SK-N-SH (cell line): ENCODE measurements at regions not wholly inside any gene's neighbourhood (a gene's known extent, or its start where the extent isn't known, plus 50 kb on each side); places are given as distances from the start of the nearest gene placed in this dataset.

ENCODE experiments used
- CTCF ChIA-PET: fragments of 300-600, 350-600 bp; formaldehyde crosslinking; extraction: SDS; loops from one replicate; lab custom pipeline; 2021; lab: Yijun Ruan, JAX
- POLR2A ChIA-PET: fragments of 350-600 bp; sonication (Branson Sonifier 250); formaldehyde crosslinking; extraction: SDS; loops from one replicate; lab custom pipeline; 2020; ENCODE audit warnings: antibody characterized with exemption, inconsistent platforms; lab: Yijun Ruan, JAX
- DNase-seq: peaks from one replicate; pipeline ENCODE4 v3.0.0; 2012
- H2AFZ ChIP-seq: fragments of 200-600 bp; sonication (generic); 2 replicates; pipeline ENCODE4 v1.8.1; 2016; ENCODE audit warnings: antibody characterized with exemption, mild to moderate bottlenecking, low read depth
- H3F3A ChIP-seq: fragments of 200-600 bp; sonication (generic); replicated peaks from 2 replicates; pipeline ENCODE3; 2016; ENCODE audit warnings: antibody characterized with exemption, mild to moderate bottlenecking; ENCODE audit not compliant: insufficient read depth
- H3K27ac ChIP-seq, 2 experiments: fragments of 200-500 bp in 1 of 2; fragments of 200-600 bp in 1 of 2; sonication (Bioruptor generic) in 1 of 2; sonication (generic), shearing (Covaris generic) in 1 of 2; 2 replicates each; pipeline versions ENCODE4 v1.5.1 to v1.6.1; 2014 to 2016; ENCODE audit warnings: low read depth in 2 of 2, inconsistent platforms in 1 of 2, low read length in 1 of 2, mild to moderate bottlenecking in 1 of 2, mixed read lengths in 1 of 2
- H3K27me3 ChIP-seq: fragments of 200-600 bp; sonication (generic), shearing (Covaris generic); 2 replicates; pipeline ENCODE4 v1.6.1; 2016; ENCODE audit warnings: mixed run types; ENCODE audit not compliant: insufficient read depth
- H3K36me3 ChIP-seq, 2 experiments: fragments of 200-500 bp in 1 of 2; fragments of 200-600 bp in 1 of 2; sonication (Bioruptor generic) in 1 of 2; sonication (generic) in 1 of 2; replicated peaks in 1 of 2; 2 replicates each; pipeline versions ENCODE3 to v1.5.1; 2014 to 2016; ENCODE audit warnings: low read length in 1 of 2, mild to moderate bottlenecking in 1 of 2; ENCODE audit not compliant: insufficient read depth in 2 of 2, control insufficient read depth in 1 of 2
- H3K4me1 ChIP-seq, 2 experiments: fragments of 200-500 bp in 1 of 2; fragments of 200-600 bp in 1 of 2; sonication (Bioruptor generic) in 1 of 2; sonication (generic), shearing (Covaris generic) in 1 of 2; 2 replicates each; pipeline versions ENCODE4 v1.5.1 to v1.6.1; 2014 to 2016; ENCODE audit warnings: low read depth in 1 of 2, low read length in 1 of 2, mixed run types in 1 of 2; ENCODE audit not compliant: insufficient read depth in 2 of 2, control insufficient read depth in 1 of 2
- H3K4me2 ChIP-seq: fragments of 200-600 bp; sonication (generic), shearing (Covaris generic); 2 replicates; pipeline ENCODE4 v1.6.1; 2017; ENCODE audit warnings: mixed run types
- H3K4me3 ChIP-seq, 2 experiments: fragments of 200-500 bp in 1 of 2; fragments of 200-600 bp in 1 of 2; sonication (Bioruptor generic) in 1 of 2; sonication (generic), shearing (Covaris generic) in 1 of 2; 2 replicates each; pipeline versions ENCODE4 v1.5.1 to v1.8.1; 2014 to 2016; ENCODE audit warnings: low read depth in 2 of 2, inconsistent platforms in 1 of 2, low read length in 1 of 2, mild to moderate bottlenecking in 1 of 2, mixed read lengths in 1 of 2, moderate library complexity in 1 of 2
- H3K79me2 ChIP-seq: fragments of 200-600 bp; sonication (generic); 2 replicates; pipeline ENCODE4 v1.8.1; 2017; ENCODE audit warnings: mild to moderate bottlenecking; ENCODE audit not compliant: insufficient read depth
- H3K9ac ChIP-seq: fragments of 200-600 bp; sonication (generic); 2 replicates; pipeline ENCODE4 v1.6.1; 2017; ENCODE audit warnings: mixed run types
- H3K9me2 ChIP-seq: fragments of 200-600 bp; sonication (generic); 2 replicates; pipeline ENCODE4 v1.6.1; 2017; ENCODE audit warnings: mixed run types
- H3K9me3 ChIP-seq: fragments of 200-600 bp; sonication (generic); 2 replicates; pipeline ENCODE4 v1.6.1; 2017; ENCODE audit warnings: mixed run types, mild to moderate bottlenecking, moderate library complexity
- H4K20me1 ChIP-seq: fragments of 200-600 bp; sonication (generic); 2 replicates; pipeline ENCODE4 v1.6.1; 2017; ENCODE audit warnings: mild to moderate bottlenecking, mixed run types; ENCODE audit not compliant: insufficient read depth
- CTCF ChIP-seq: fragments of 200-600 bp; sonication (generic); IDR thresholded peaks from 2 replicates; pipeline ENCODE4 v1.6.1; 2017; ENCODE audit warnings: antibody characterized with exemption, mild to moderate bottlenecking, moderate library complexity
- EP300 ChIP-seq, 2 experiments: IDR thresholded peaks; 2 replicates each; pipeline versions ENCODE4 v1.4.0 to v1.6.1; 2012; ENCODE audit warnings: borderline replicate concordance in 1 of 2, low read depth in 1 of 2, low read length in 1 of 2
- EZH2phosphoT487 ChIP-seq: fragments of 200-600 bp; sonication (generic); IDR thresholded peaks from 2 replicates; pipeline ENCODE4 v1.6.1; 2017; ENCODE audit warnings: low read depth, mixed run types, mild to moderate bottlenecking, antibody characterized with exemption, moderate library complexity, borderline replicate concordance
- FOXJ3 ChIP-seq: sonication (generic); formaldehyde crosslinking; IDR thresholded peaks from 2 replicates; pipeline ENCODE4 v1.5.1; 2020; ENCODE audit warnings: mild to moderate bottlenecking, missing genetic modification reagents
- MEF2A ChIP-seq: IDR thresholded peaks from 2 replicates; pipeline ENCODE4 v1.4.0; 2012; ENCODE audit warnings: low read depth, borderline replicate concordance
- PBX3 ChIP-seq: IDR thresholded peaks from 2 replicates; pipeline ENCODE4; 2012
- POLR2AphosphoS5 ChIP-seq: IDR thresholded peaks from 2 replicates; pipeline ENCODE4 v1.6.1; 2012; ENCODE audit warnings: low read depth, low read length
- RAD21 ChIP-seq: IDR thresholded peaks from 2 replicates; pipeline ENCODE4 v1.6.1; 2012; ENCODE audit warnings: mild to moderate bottlenecking, low read length
- RFX5 ChIP-seq: IDR thresholded peaks from 2 replicates; pipeline ENCODE4 v1.6.1; 2012; ENCODE audit warnings: mild to moderate bottlenecking, improper control_type of control experiment, low read length
- RXRA ChIP-seq: IDR thresholded peaks from 2 replicates; pipeline ENCODE4 v1.4.0; 2012; ENCODE audit warnings: low read depth, mild to moderate bottlenecking, borderline replicate concordance
- SIN3A ChIP-seq: IDR thresholded peaks from 2 replicates; pipeline ENCODE4 v1.6.1; 2012; ENCODE audit warnings: low read depth, mild to moderate bottlenecking, low read length, moderate library complexity, borderline replicate concordance
- SMC3 ChIP-seq: IDR thresholded peaks from 2 replicates; pipeline ENCODE4 v1.6.1; 2012; ENCODE audit warnings: low read depth, low read length, improper control_type of control experiment
- TEAD4 ChIP-seq: IDR thresholded peaks from 2 replicates; pipeline ENCODE4 v1.4.0; 2012; ENCODE audit warnings: mild to moderate bottlenecking, borderline replicate concordance; ENCODE audit not compliant: insufficient read depth
- YY1 ChIP-seq: IDR thresholded peaks from 2 replicates; pipeline ENCODE4 v1.4.0; 2012; ENCODE audit warnings: low read depth, mild to moderate bottlenecking
- WGBS: methylation state at CpG from one replicate; pipeline ENCODE4 v1.1.6; 2017; ENCODE audit warnings: low lambda C conversion rate; 5-methylcytosine and 5-hydroxymethylcytosine counted together

GRCh38 chr2:219792446-219792845 is 165.0 kb downstream of the SLC4A3 start:
- H3K9me3 ChIP-seq = no peaks in the 10 kb centered on the region
- H3K27ac ChIP-seq = no peak overlapping the region
- ChIA-PET POLR2A (no interaction called here), CTCF (no interaction called here)
- H3F3A ChIP-seq = no peaks in the 10 kb centered on the region
- H4K20me1 ChIP-seq = no peaks in the 10 kb centered on the region
- H2AFZ ChIP-seq = no peak overlapping the region
- H3K9ac ChIP-seq = no peak overlapping the region
- H3K9me2 ChIP-seq = no peaks in the 10 kb centered on the region
- H3K27me3 ChIP-seq = no peaks in the 10 kb centered on the region
- WGBS = 21% methylated on average over 4 of the region's 4 CpGs
- no peaks in the 10 kb centered on the region for H3K79me2 ChIP-seq
- H3K4me2 ChIP-seq = no peak overlapping the region
- no peak for TF ChIP-seq PBX3
- no peak for TF ChIP-seq RXRA
- no peak for TF ChIP-seq FOXJ3 (CRISPR knock-in tag)
- TF ChIP-seq CTCF = no peak
- H3K36me3 ChIP-seq = no peaks in the 10 kb centered on the region
- no peak overlapping the region for H3K4me3 ChIP-seq
- no peak for DNase-seq
- H3K4me1 ChIP-seq = no peaks in the 10 kb centered on the region

- Histone ChIP-seq H3K9me2 (no peaks in the 10 kb centered on the region), H3K9ac (no peak overlapping the region), H2AFZ (no peak overlapping the region), H3K27ac (no peak overlapping the region), H3K4me1 (no peaks in the 10 kb centered on the region), H3K4me3 (no peak overlapping the region), H3K9me3 (no peaks in the 10 kb centered on the region), H3K4me2 (no peak overlapping the region), H3K79me2 (no peaks in the 10 kb centered on the region), H4K20me1 (no peaks in the 10 kb centered on the region), H3K27me3 (no peaks in the 10 kb centered on the region), H3K36me3 (no peaks in the 10 kb centered on the region), H3F3A (no peaks in the 10 kb centered on the region)
- TF ChIP-seq RFX5 (no peak), YY1 (no peak), POLR2AphosphoS5 (no peak), PBX3 (no peak)
- ChIA-PET CTCF (no interaction called here), POLR2A (no interaction called here)
- 4% methylated on average over 2 of the region's 2 CpGs for WGBS
- DNase-seq = no peak
These were observed 171.0 kb downstream of the SLC4A3 start for GRCh38 chr2:219798430-219798829.

GRCh38 chr2:219803294-219803693 is 175.9 kb downstream of the SLC4A3 start:
- no peaks in the 10 kb centered on the region for H3K36me3 ChIP-seq
- H3K4me2 ChIP-seq = no peak overlapping the region
- H2AFZ ChIP-seq = no peak overlapping the region
- CTCF ChIA-PET = interaction anchor here (1.3 kb wide), 1 partner anchor 34 kb away, joined by 3 read pairs; no protein-coding TSS in a partner anchor
- WGBS = 9% methylated on average over 2 of the region's 2 CpGs
- H3K27ac ChIP-seq = no peak overlapping the region
- H3K9me2 ChIP-seq = no peaks in the 10 kb centered on the region
- H3K4me3 ChIP-seq = no peak overlapping the region
- H3K27me3 ChIP-seq = no peaks in the 10 kb centered on the region
- H3K9me3 ChIP-seq = no peaks in the 10 kb centered on the region
- H3F3A ChIP-seq = no peaks in the 10 kb centered on the region
- H3K79me2 ChIP-seq = no peaks in the 10 kb centered on the region
- H3K4me1 ChIP-seq = no peaks in the 10 kb centered on the region
- H4K20me1 ChIP-seq = no peaks in the 10 kb centered on the region
- DNase-seq = no peak
- H3K9ac ChIP-seq = no peak overlapping the region
- POLR2A ChIA-PET = no interaction called here
- TF ChIP-seq EP300 (IDR thresholded peaks at IDR 0.05; ENCODE audit: borderline replicate concordance in 1 of 2, low read depth in 1 of 2, low read length in 1 of 2) (no peak), MEF2A (no peak), SMC3 (no peak), PBX3 (no peak), RAD21 (no peak), SIN3A (no peak), FOXJ3 (CRISPR knock-in tag) (no peak), TEAD4 (no peak), EZH2phosphoT487 (no peak), YY1 (no peak), RXRA (no peak), POLR2AphosphoS5 (no peak)
